ENCODE measurements at regions not wholly inside any gene's neighbourhood (a gene's known extent, or its start where the extent isn't known, plus 50 kb on each side); places are given as distances from the start of the nearest gene placed in this dataset.
A peak's percentile ranks its signal among the peaks of the same experiment; 100 is the strongest.
"Not testable (repeated sequence)": the region's sequence is repeated elsewhere in the genome, so short reads cannot be mapped to it uniquely, and the experiment has no call there.

GRCh38 chr21:14321042-14321441, 61.9 kb downstream of the HSPA13 start:
- peak; percentile 39 for DNase-seq (ENCODE audit: low spot score)

- no peak for DNase-seq (ENCODE audit: low spot score)
These were observed 63.1 kb downstream of the HSPA13 start for GRCh38 chr21:14319805-14320204.

- DNase-seq (ENCODE audit: low spot score): no peak
These were observed 64.4 kb downstream of the HSPA13 start for GRCh38 chr21:14318578-14318977.

GRCh38 chr21:14317507-14317906, 65.4 kb downstream of the HSPA13 start:
- DNase-seq (ENCODE audit: low spot score): no peak

GRCh38 chr21:14313300-14313699, 69.6 kb downstream of the HSPA13 start:
- DNase-seq (ENCODE audit: low spot score): no peak

GRCh38 chr21:14312871-14313270, 70.1 kb downstream of the HSPA13 start:
- no peak for DNase-seq (ENCODE audit: low spot score)

- DNase-seq (ENCODE audit: low spot score): no peak
These were observed 74.7 kb downstream of the HSPA13 start for GRCh38 chr21:14308234-14308633.

GRCh38 chr21:14306126-14306907, 76.6 kb downstream of the HSPA13 start:
- DNase-seq (ENCODE audit: low spot score): peak; percentile 9

GRCh38 chr21:14303731-14304488, 79.0 kb downstream of the HSPA13 start:
- no peak for DNase-seq (ENCODE audit: low spot score)

GRCh38 chr21:14300074-14300473, 82.9 kb downstream of the HSPA13 start:
- no peak for DNase-seq (ENCODE audit: low spot score)

GRCh38 chr21:14290576-14290975, 74.6 kb downstream of the RBM11 start:
- DNase-seq (ENCODE audit: low spot score): no peak

GRCh38 chr21:14288922-14289321, 73.0 kb downstream of the RBM11 start:
- DNase-seq (ENCODE audit: low spot score): no peak

GRCh38 chr21:14285147-14285761, 69.3 kb downstream of the RBM11 start:
- no peak for DNase-seq (ENCODE audit: low spot score)

GRCh38 chr21:14284481-14284880, 68.5 kb downstream of the RBM11 start:
- DNase-seq (ENCODE audit: low spot score): no peak

GRCh38 chr21:14281188-14281900, 65.4 kb downstream of the RBM11 start:
- DNase-seq (ENCODE audit: low spot score): not testable (repeated sequence)
